ENCODE measurements at regions not wholly inside any gene's neighbourhood (a gene's known extent, or its start where the extent isn't known, plus 50 kb on each side); places are given as distances from the start of the nearest gene placed in this dataset.

GRCh38 chr2:240367721-240368120 is 67.7 kb upstream of the GPC1 start:
- H3K36me3 Mint-ChIP-seq = no peaks in the 10 kb centered on the region
- ATAC-seq = no peak

GRCh38 chr2:240368781-240369331 is 66.6 kb upstream of the GPC1 start:
- no peaks in the 10 kb centered on the region for H3K36me3 Mint-ChIP-seq
- no peaks in the 10 kb centered on the region for H3K9me3 Mint-ChIP-seq
- no peaks in the 10 kb centered on the region for H3K4me1 Mint-ChIP-seq
- no peak overlapping the region for H3K4me3 Mint-ChIP-seq
- no peak for ATAC-seq
- H3K27me3 Mint-ChIP-seq = peaks cover 41% of the 10 kb centered on the region
- no peak overlapping the region for H3K27ac Mint-ChIP-seq

More at GRCh38 chr2:240367721-240368120, 67.7 kb upstream of the GPC1 start:
- Mint-ChIP-seq H3K4me3 (no peak overlapping the region), H3K27ac (no peak overlapping the region), H3K9me3 (no peaks in the 10 kb centered on the region), H3K27me3 (peaks cover 45% of the 10 kb centered on the region), H3K4me1 (no peaks in the 10 kb centered on the region)

- Mint-ChIP-seq H3K4me3 (no peak overlapping the region), H3K9me3 (no peaks in the 10 kb centered on the region)
Observed at GRCh38 chr2:240369335-240369734, 66.1 kb upstream of the GPC1 start.

GRCh38 chr2:240369801-240370585 is 65.5 kb upstream of the GPC1 start:
- H3K4me1 Mint-ChIP-seq = no peaks in the 10 kb centered on the region
- ATAC-seq = no peak
- no peak overlapping the region for H3K4me3 Mint-ChIP-seq
- peaks cover 32% of the 10 kb centered on the region for H3K27me3 Mint-ChIP-seq
- H3K9me3 Mint-ChIP-seq = no peaks in the 10 kb centered on the region
- no peak overlapping the region for H3K27ac Mint-ChIP-seq
- no peaks in the 10 kb centered on the region for H3K36me3 Mint-ChIP-seq

More at GRCh38 chr2:240369335-240369734, 66.1 kb upstream of the GPC1 start:
- no peak for ATAC-seq
- H3K27me3 Mint-ChIP-seq = peaks cover 36% of the 10 kb centered on the region
- H3K27ac Mint-ChIP-seq = no peak overlapping the region
- H3K4me1 Mint-ChIP-seq = no peaks in the 10 kb centered on the region
- H3K36me3 Mint-ChIP-seq = no peaks in the 10 kb centered on the region

GRCh38 chr2:240371129-240372000 is 64.1 kb upstream of the GPC1 start:
- no peaks in the 10 kb centered on the region for H3K4me1 Mint-ChIP-seq
- no peak for ATAC-seq

GRCh38 chr2:240372101-240372500 is 63.4 kb upstream of the GPC1 start:
- H3K4me3 Mint-ChIP-seq = no peak overlapping the region
- H3K27ac Mint-ChIP-seq = no peak overlapping the region
- H3K36me3 Mint-ChIP-seq = no peaks in the 10 kb centered on the region
- no peaks in the 10 kb centered on the region for H3K9me3 Mint-ChIP-seq
- H3K27me3 Mint-ChIP-seq = peaks cover 48% of the 10 kb centered on the region
- no peaks in the 10 kb centered on the region for H3K4me1 Mint-ChIP-seq
- ATAC-seq = no peak

More at GRCh38 chr2:240371129-240372000, 64.1 kb upstream of the GPC1 start:
- Mint-ChIP-seq H3K36me3 (no peaks in the 10 kb centered on the region), H3K27me3 (peaks cover 43% of the 10 kb centered on the region), H3K9me3 (no peaks in the 10 kb centered on the region), H3K4me3 (no peak overlapping the region), H3K27ac (no peak overlapping the region)

- no peak for ATAC-seq
- Mint-ChIP-seq H3K4me3 (no peak overlapping the region), H3K4me1 (no peaks in the 10 kb centered on the region), H3K36me3 (no peaks in the 10 kb centered on the region), H3K27ac (no peak overlapping the region), H3K9me3 (no peaks in the 10 kb centered on the region), H3K27me3 (peaks cover 48% of the 10 kb centered on the region)
Observed at GRCh38 chr2:240373289-240373885, 62.1 kb upstream of the GPC1 start.

GRCh38 chr2:240374085-240374907 is 61.2 kb upstream of the GPC1 start:
- Mint-ChIP-seq H3K4me3 (no peak overlapping the region), H3K9me3 (no peaks in the 10 kb centered on the region), H3K4me1 (no peaks in the 10 kb centered on the region), H3K27me3 (peaks cover 48% of the 10 kb centered on the region), H3K27ac (no peak overlapping the region), H3K36me3 (no peaks in the 10 kb centered on the region)
- ATAC-seq = no peak

GRCh38 chr2:240375024-240375645 is 60.3 kb upstream of the GPC1 start:
- Mint-ChIP-seq H3K4me3 (no peak overlapping the region), H3K9me3 (no peaks in the 10 kb centered on the region), H3K36me3 (no peaks in the 10 kb centered on the region), H3K27ac (no peak overlapping the region), H3K27me3 (peaks cover 48% of the 10 kb centered on the region), H3K4me1 (no peaks in the 10 kb centered on the region)
- no peak for ATAC-seq

GRCh38 chr2:240376739-240377138 is 58.7 kb upstream of the GPC1 start:
- H3K27me3 Mint-ChIP-seq = peaks cover 33% of the 10 kb centered on the region
- no peak for ATAC-seq
- no peaks in the 10 kb centered on the region for H3K9me3 Mint-ChIP-seq
- H3K27ac Mint-ChIP-seq = no peak overlapping the region
- H3K4me3 Mint-ChIP-seq = no peak overlapping the region
- H3K4me1 Mint-ChIP-seq = no peaks in the 10 kb centered on the region
- no peaks in the 10 kb centered on the region for H3K36me3 Mint-ChIP-seq

- Mint-ChIP-seq H3K27me3 (peaks cover 27% of the 10 kb centered on the region), H3K4me1 (no peaks in the 10 kb centered on the region), H3K9me3 (no peaks in the 10 kb centered on the region), H3K27ac (no peak overlapping the region), H3K4me3 (no peak overlapping the region), H3K36me3 (no peaks in the 10 kb centered on the region)
- no peak for ATAC-seq
Observed at GRCh38 chr2:240377366-240377765, 58.1 kb upstream of the GPC1 start.

- Mint-ChIP-seq H3K27ac (no peak overlapping the region), H3K27me3 (peaks cover 32% of the 10 kb centered on the region), H3K4me3 (no peak overlapping the region), H3K36me3 (no peaks in the 10 kb centered on the region), H3K4me1 (no peaks in the 10 kb centered on the region), H3K9me3 (no peaks in the 10 kb centered on the region)
- ATAC-seq = no peak
Observed at GRCh38 chr2:240379089-240379636, 56.3 kb upstream of the GPC1 start.

- no peak overlapping the region for H3K4me3 Mint-ChIP-seq
- no peaks in the 10 kb centered on the region for H3K36me3 Mint-ChIP-seq
- H3K27ac Mint-ChIP-seq = no peak overlapping the region
- H3K9me3 Mint-ChIP-seq = no peaks in the 10 kb centered on the region
- ATAC-seq = no peak
- peaks cover 11% of the 10 kb centered on the region for H3K27me3 Mint-ChIP-seq
- H3K4me1 Mint-ChIP-seq = no peaks in the 10 kb centered on the region
Observed at GRCh38 chr2:240383099-240383758, 52.2 kb upstream of the GPC1 start.

All from stimulated activated memory B cell treated with anti-CD40 and anti-IgM and Interleukin-4, amounts not matched to agents 10 μg/mL and 1 μg/mL and 100 μg/mL, for 72 hours (primary cell).